ENCODE measurements at regions not wholly inside any gene's neighbourhood (a gene's known extent, or its start where the extent isn't known, plus 50 kb on each side); places are given as distances from the start of the nearest gene placed in this dataset.

GRCh38 chr1:29546496-29546895, 310.2 kb downstream of the PTPRU start:
- no peaks in the 10 kb centered on the region for H3K36me3 Mint-ChIP-seq (ENCODE audit: insufficient read depth)
- no peaks in the 10 kb centered on the region for H3K9me3 Mint-ChIP-seq
- H3K27ac Mint-ChIP-seq (ENCODE audit: low read depth): no peak overlapping the region
- H3K4me1 Mint-ChIP-seq: no peaks in the 10 kb centered on the region
- no peak for ATAC-seq (replicated peaks; ENCODE audit: extremely low read depth, poor library complexity, severe bottlenecking)
- peaks cover 25% of the 10 kb centered on the region for H3K27me3 Mint-ChIP-seq
- no peak for DNase-seq (ENCODE audit: low spot score in 2 of 2)
- H3K4me3 Mint-ChIP-seq: no peak overlapping the region

- no peaks in the 10 kb centered on the region for H3K36me3 Mint-ChIP-seq (ENCODE audit: insufficient read depth)
- H3K27ac Mint-ChIP-seq (ENCODE audit: low read depth): no peak overlapping the region
- H3K9me3 Mint-ChIP-seq: no peaks in the 10 kb centered on the region
- DNase-seq (ENCODE audit: low spot score in 2 of 2) (no peak), ATAC-seq (replicated peaks; ENCODE audit: extremely low read depth, poor library complexity, severe bottlenecking) (no peak)
- no peaks in the 10 kb centered on the region for H3K4me1 Mint-ChIP-seq
- no peak overlapping the region for H3K4me3 Mint-ChIP-seq
- H3K27me3 Mint-ChIP-seq: peaks cover 21% of the 10 kb centered on the region
Measured at GRCh38 chr1:29544406-29544805, 308.1 kb downstream of the PTPRU start.

- no peak overlapping the region for H3K27ac Mint-ChIP-seq (ENCODE audit: low read depth)
- no peak overlapping the region for H3K4me3 Mint-ChIP-seq
- no peaks in the 10 kb centered on the region for H3K36me3 Mint-ChIP-seq (ENCODE audit: insufficient read depth)
- H3K27me3 Mint-ChIP-seq: peaks cover 19% of the 10 kb centered on the region
- DNase-seq (ENCODE audit: low spot score in 2 of 2) (no peak), ATAC-seq (replicated peaks; ENCODE audit: extremely low read depth, poor library complexity, severe bottlenecking) (no peak)
- no peaks in the 10 kb centered on the region for H3K4me1 Mint-ChIP-seq
- no peaks in the 10 kb centered on the region for H3K9me3 Mint-ChIP-seq
Measured at GRCh38 chr1:29543586-29543985, 307.3 kb downstream of the PTPRU start.

GRCh38 chr1:29542548-29542947, 306.2 kb downstream of the PTPRU start:
- Mint-ChIP-seq H3K4me3 (no peak overlapping the region), H3K27me3 (peaks cover 24% of the 10 kb centered on the region), H3K4me1 (no peaks in the 10 kb centered on the region), H3K9me3 (no peaks in the 10 kb centered on the region), H3K27ac (ENCODE audit: low read depth) (no peak overlapping the region), H3K36me3 (ENCODE audit: insufficient read depth) (no peaks in the 10 kb centered on the region)
- no peak for ATAC-seq (replicated peaks; ENCODE audit: extremely low read depth, poor library complexity, severe bottlenecking)
- DNase-seq (ENCODE audit: low spot score in 2 of 2): no peak

- no peak overlapping the region for H3K4me3 Mint-ChIP-seq
- H3K27ac Mint-ChIP-seq (ENCODE audit: low read depth): no peak overlapping the region
- no peak for ATAC-seq (replicated peaks; ENCODE audit: extremely low read depth, poor library complexity, severe bottlenecking)
- no peak for DNase-seq (ENCODE audit: low spot score in 2 of 2)
- peaks cover 24% of the 10 kb centered on the region for H3K27me3 Mint-ChIP-seq
- H3K4me1 Mint-ChIP-seq: no peaks in the 10 kb centered on the region
- no peaks in the 10 kb centered on the region for H3K9me3 Mint-ChIP-seq
- no peaks in the 10 kb centered on the region for H3K36me3 Mint-ChIP-seq (ENCODE audit: insufficient read depth)
Measured at GRCh38 chr1:29541631-29542030, 305.3 kb downstream of the PTPRU start.

GRCh38 chr1:29540801-29541357, 304.6 kb downstream of the PTPRU start:
- Mint-ChIP-seq H3K36me3 (ENCODE audit: insufficient read depth) (no peaks in the 10 kb centered on the region), H3K27me3 (peaks cover 24% of the 10 kb centered on the region), H3K9me3 (no peaks in the 10 kb centered on the region), H3K27ac (ENCODE audit: low read depth) (no peak overlapping the region), H3K4me3 (no peak overlapping the region), H3K4me1 (no peaks in the 10 kb centered on the region)
- no peak for ATAC-seq (replicated peaks; ENCODE audit: extremely low read depth, poor library complexity, severe bottlenecking)
- no peak for DNase-seq (ENCODE audit: low spot score in 2 of 2)

- Mint-ChIP-seq H3K36me3 (ENCODE audit: insufficient read depth) (no peaks in the 10 kb centered on the region), H3K4me3 (no peak overlapping the region), H3K4me1 (no peaks in the 10 kb centered on the region), H3K27me3 (peaks cover 24% of the 10 kb centered on the region), H3K27ac (ENCODE audit: low read depth) (no peak overlapping the region), H3K9me3 (no peaks in the 10 kb centered on the region)
- DNase-seq (ENCODE audit: low spot score in 2 of 2) (no peak), ATAC-seq (replicated peaks; ENCODE audit: extremely low read depth, poor library complexity, severe bottlenecking) (no peak)
Measured at GRCh38 chr1:29539971-29540370, 303.6 kb downstream of the PTPRU start.

GRCh38 chr1:29538586-29538985, 302.3 kb downstream of the PTPRU start:
- no peak for ATAC-seq (replicated peaks; ENCODE audit: extremely low read depth, poor library complexity, severe bottlenecking)
- Mint-ChIP-seq H3K4me3 (no peak overlapping the region), H3K27me3 (peaks cover 24% of the 10 kb centered on the region), H3K9me3 (no peaks in the 10 kb centered on the region), H3K4me1 (no peaks in the 10 kb centered on the region), H3K27ac (ENCODE audit: low read depth) (no peak overlapping the region), H3K36me3 (ENCODE audit: insufficient read depth) (no peaks in the 10 kb centered on the region)
- DNase-seq (ENCODE audit: low spot score in 2 of 2): no peak

GRCh38 chr1:29532751-29533150, 296.4 kb downstream of the PTPRU start:
- Mint-ChIP-seq H3K4me3 (no peak overlapping the region), H3K4me1 (no peaks in the 10 kb centered on the region), H3K27me3 (peaks cover 7% of the 10 kb centered on the region), H3K9me3 (peaks cover 12% of the 10 kb centered on the region), H3K36me3 (ENCODE audit: insufficient read depth) (no peaks in the 10 kb centered on the region), H3K27ac (ENCODE audit: low read depth) (no peak overlapping the region)
- no peak for ATAC-seq (replicated peaks; ENCODE audit: extremely low read depth, poor library complexity, severe bottlenecking)
- no peak for DNase-seq (ENCODE audit: low spot score in 2 of 2)

GRCh38 chr1:29532285-29532684, 296.0 kb downstream of the PTPRU start:
- Mint-ChIP-seq H3K4me1 (no peaks in the 10 kb centered on the region), H3K4me3 (no peak overlapping the region), H3K27me3 (peaks cover 11% of the 10 kb centered on the region), H3K36me3 (ENCODE audit: insufficient read depth) (no peaks in the 10 kb centered on the region), H3K9me3 (peaks cover 12% of the 10 kb centered on the region), H3K27ac (ENCODE audit: low read depth) (no peak overlapping the region)
- no peak for DNase-seq (ENCODE audit: low spot score in 2 of 2)
- no peak for ATAC-seq (replicated peaks; ENCODE audit: extremely low read depth, poor library complexity, severe bottlenecking)

GRCh38 chr1:29531596-29531995, 295.3 kb downstream of the PTPRU start:
- no peaks in the 10 kb centered on the region for H3K36me3 Mint-ChIP-seq (ENCODE audit: insufficient read depth)
- no peak overlapping the region for H3K4me3 Mint-ChIP-seq
- DNase-seq (ENCODE audit: low spot score in 2 of 2) (no peak), ATAC-seq (replicated peaks; ENCODE audit: extremely low read depth, poor library complexity, severe bottlenecking) (no peak)
- no peak overlapping the region for H3K27ac Mint-ChIP-seq (ENCODE audit: low read depth)
- H3K9me3 Mint-ChIP-seq: peaks cover 12% of the 10 kb centered on the region
- no peaks in the 10 kb centered on the region for H3K4me1 Mint-ChIP-seq
- peaks cover 18% of the 10 kb centered on the region for H3K27me3 Mint-ChIP-seq

- ATAC-seq (replicated peaks; ENCODE audit: extremely low read depth, poor library complexity, severe bottlenecking): no peak
- no peaks in the 10 kb centered on the region for H3K36me3 Mint-ChIP-seq (ENCODE audit: insufficient read depth)
- H3K27ac Mint-ChIP-seq (ENCODE audit: low read depth): no peak overlapping the region
- no peak for DNase-seq (ENCODE audit: low spot score in 2 of 2)
- no peaks in the 10 kb centered on the region for H3K4me1 Mint-ChIP-seq
- H3K27me3 Mint-ChIP-seq: peaks cover 37% of the 10 kb centered on the region
- peaks cover 12% of the 10 kb centered on the region for H3K9me3 Mint-ChIP-seq
- H3K4me3 Mint-ChIP-seq: no peak overlapping the region
Measured at GRCh38 chr1:29529677-29530278, 293.5 kb downstream of the PTPRU start.

- no peaks in the 10 kb centered on the region for H3K36me3 Mint-ChIP-seq (ENCODE audit: insufficient read depth)
- peaks cover 60% of the 10 kb centered on the region for H3K27me3 Mint-ChIP-seq
- no peaks in the 10 kb centered on the region for H3K4me1 Mint-ChIP-seq
- H3K27ac Mint-ChIP-seq (ENCODE audit: low read depth): no peak overlapping the region
- no peak overlapping the region for H3K4me3 Mint-ChIP-seq
- peaks cover 12% of the 10 kb centered on the region for H3K9me3 Mint-ChIP-seq
- ATAC-seq (replicated peaks; ENCODE audit: extremely low read depth, poor library complexity, severe bottlenecking) (no peak), DNase-seq (ENCODE audit: low spot score in 2 of 2) (no peak)
Measured at GRCh38 chr1:29527314-29528004, 291.1 kb downstream of the PTPRU start.
